ENCODE measurements at regions not wholly inside any gene's neighbourhood (a gene's known extent, or its start where the extent isn't known, plus 50 kb on each side); places are given as distances from the start of the nearest gene placed in this dataset.

DNA sequence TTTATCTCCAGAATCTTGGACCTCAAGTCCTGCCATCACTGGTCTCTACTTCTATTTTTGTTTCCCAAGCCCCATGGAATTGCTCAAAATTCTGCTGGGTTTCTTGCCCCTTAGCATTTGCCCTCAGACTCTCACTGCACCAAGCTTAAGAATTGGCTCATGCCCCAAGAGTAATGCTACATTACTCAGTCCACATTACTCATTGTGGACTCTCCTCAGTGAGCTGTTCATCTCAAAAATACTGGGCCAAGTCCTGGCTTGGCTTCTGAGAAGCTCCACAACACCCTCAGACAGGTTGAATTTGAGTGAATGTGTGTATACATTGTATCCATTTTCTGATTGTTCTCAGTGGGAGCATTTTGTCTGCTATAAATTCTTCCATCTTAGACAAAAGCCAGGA is 364.4 kb upstream of the ARHGEF26 start:
- Histone ChIP-seq H3K4me3 (no peak overlapping the region), H3K9me3 (ENCODE audit: low read depth) (no peaks in the 10 kb centered on the region), H3K27ac (no peak overlapping the region), H3K4me1 (ENCODE audit: low read depth) (no peaks in the 10 kb centered on the region), H3K36me3 (no peaks in the 10 kb centered on the region), H3K27me3 (no peaks in the 10 kb centered on the region)
- DNase-seq (ENCODE audit: low read depth in 1 of 2, low spot score in 1 of 2): peak in 1 of 2 donors; percentile 5
- TF ChIP-seq, protein P1, sequence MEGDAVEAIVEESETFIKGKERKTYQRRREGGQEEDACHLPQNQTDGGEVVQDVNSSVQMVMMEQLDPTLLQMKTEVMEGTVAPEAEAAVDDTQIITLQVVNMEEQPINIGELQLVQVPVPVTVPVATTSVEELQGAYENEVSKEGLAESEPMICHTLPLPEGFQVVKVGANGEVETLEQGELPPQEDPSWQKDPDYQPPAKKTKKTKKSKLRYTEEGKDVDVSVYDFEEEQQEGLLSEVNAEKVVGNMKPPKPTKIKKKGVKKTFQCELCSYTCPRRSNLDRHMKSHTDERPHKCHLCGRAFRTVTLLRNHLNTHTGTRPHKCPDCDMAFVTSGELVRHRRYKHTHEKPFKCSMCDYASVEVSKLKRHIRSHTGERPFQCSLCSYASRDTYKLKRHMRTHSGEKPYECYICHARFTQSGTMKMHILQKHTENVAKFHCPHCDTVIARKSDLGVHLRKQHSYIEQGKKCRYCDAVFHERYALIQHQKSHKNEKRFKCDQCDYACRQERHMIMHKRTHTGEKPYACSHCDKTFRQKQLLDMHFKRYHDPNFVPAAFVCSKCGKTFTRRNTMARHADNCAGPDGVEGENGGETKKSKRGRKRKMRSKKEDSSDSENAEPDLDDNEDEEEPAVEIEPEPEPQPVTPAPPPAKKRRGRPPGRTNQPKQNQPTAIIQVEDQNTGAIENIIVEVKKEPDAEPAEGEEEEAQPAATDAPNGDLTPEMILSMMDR (IDR thresholded peaks at IDR 0.05; ENCODE audit: low read depth, low read length): no peak

DNA sequence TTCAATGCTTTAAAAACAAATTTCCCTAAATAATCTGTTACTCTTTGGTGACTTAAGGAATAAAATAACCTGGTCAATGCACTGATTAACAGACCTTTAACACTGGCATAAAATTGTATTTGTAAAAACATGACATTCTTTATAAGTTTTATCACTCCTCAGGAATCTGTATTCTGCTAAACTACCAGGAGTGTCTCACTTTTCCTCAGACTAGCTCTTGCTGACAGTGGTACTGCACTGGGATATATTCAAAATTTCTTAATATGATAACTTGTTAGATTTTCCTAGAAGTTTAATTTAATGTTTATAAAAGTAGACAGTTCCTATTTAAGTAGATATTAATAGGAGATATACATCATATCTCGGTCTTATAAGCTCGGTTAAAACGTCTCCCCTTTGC is 363.4 kb upstream of the ARHGEF26 start:
- no peaks in the 10 kb centered on the region for H3K4me1 ChIP-seq (ENCODE audit: low read depth)
- TF ChIP-seq, protein P1 (IDR thresholded peaks at IDR 0.05; ENCODE audit: low read depth, low read length): no peak
- DNase-seq (ENCODE audit: low read depth in 1 of 2, low spot score in 1 of 2): no peak
- H3K4me3 ChIP-seq: no peak overlapping the region
- no peak overlapping the region for H3K27ac ChIP-seq
- no peaks in the 10 kb centered on the region for H3K36me3 ChIP-seq
- H3K9me3 ChIP-seq (ENCODE audit: low read depth): no peaks in the 10 kb centered on the region
- H3K27me3 ChIP-seq: no peaks in the 10 kb centered on the region

DNA sequence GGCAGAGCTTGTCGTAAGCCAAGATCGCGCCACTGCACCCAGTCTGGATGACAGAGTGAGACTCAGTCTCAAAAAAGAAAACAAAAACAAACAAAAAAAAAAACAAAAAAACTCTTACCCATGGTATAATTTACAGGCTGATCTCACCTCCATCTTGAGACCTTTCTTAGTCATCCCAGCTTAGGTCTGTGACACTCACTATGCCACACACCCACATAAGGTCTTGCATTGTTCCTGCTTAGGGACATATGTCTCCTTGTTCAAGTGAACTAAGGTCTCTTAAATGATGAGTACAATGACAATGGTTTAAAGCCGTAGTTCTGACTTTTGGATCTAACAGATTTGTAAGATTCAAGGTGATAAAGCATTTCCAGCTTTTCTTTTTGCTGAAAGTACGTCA is 360.2 kb upstream of the ARHGEF26 start:
- Histone ChIP-seq H3K36me3 (no peaks in the 10 kb centered on the region), H3K4me3 (no peak overlapping the region), H3K4me1 (ENCODE audit: low read depth) (no peaks in the 10 kb centered on the region), H3K9me3 (ENCODE audit: low read depth) (no peaks in the 10 kb centered on the region), H3K27ac (no peak overlapping the region), H3K27me3 (no peaks in the 10 kb centered on the region)
- no peak for DNase-seq (ENCODE audit: low read depth in 1 of 2, low spot score in 1 of 2)
- TF ChIP-seq, protein P1 (IDR thresholded peaks at IDR 0.05; ENCODE audit: low read depth, low read length): no peak

DNA sequence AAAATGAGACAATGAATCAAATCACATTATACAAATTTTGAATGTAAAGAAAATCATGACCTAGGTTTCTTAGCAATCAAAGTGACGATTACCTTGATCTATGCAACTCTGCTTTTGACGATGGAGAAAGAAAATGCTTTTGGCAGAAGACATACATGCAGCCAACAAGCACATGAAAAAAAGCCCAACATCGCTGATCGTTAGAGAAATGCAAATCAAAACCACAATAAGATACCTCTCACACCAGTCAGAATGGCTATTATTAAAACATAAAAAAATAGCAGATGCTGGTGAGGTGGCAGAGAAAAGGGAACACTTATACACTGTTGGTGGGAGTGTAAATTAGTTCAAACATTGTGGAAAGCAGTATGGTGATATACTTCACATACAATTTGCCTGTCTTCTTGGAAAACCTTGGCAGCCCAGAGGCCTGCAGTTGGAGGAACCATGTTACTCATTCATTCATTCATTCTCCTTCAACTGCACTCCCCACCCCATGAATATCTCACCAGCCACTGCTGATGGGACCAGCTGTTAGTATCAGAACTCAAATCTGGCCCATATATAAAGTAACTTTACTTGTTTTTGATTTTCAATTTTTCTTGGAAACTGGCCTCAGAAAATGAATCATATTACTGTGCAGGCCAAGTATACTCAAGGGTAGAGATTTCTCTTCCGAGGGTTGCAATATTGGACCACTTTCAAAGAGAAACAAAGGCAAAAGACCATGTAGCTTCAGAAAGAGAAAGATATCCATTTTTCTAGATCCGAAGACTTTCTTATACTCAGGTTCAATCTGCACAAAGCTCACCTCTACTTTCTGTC is 358.6 kb upstream of the ARHGEF26 start:
- no peaks in the 10 kb centered on the region for H3K36me3 ChIP-seq
- no peaks in the 10 kb centered on the region for H3K9me3 ChIP-seq (ENCODE audit: low read depth)
- H3K27ac ChIP-seq: no peak overlapping the region
- no peak overlapping the region for H3K4me3 ChIP-seq
- no peaks in the 10 kb centered on the region for H3K27me3 ChIP-seq
- DNase-seq (ENCODE audit: low read depth in 1 of 2, low spot score in 1 of 2): peak in 1 of 2 donors; percentile 18
- TF ChIP-seq, protein P1 (IDR thresholded peaks at IDR 0.05; ENCODE audit: low read depth, low read length): no peak
- no peaks in the 10 kb centered on the region for H3K4me1 ChIP-seq (ENCODE audit: low read depth)

DNA sequence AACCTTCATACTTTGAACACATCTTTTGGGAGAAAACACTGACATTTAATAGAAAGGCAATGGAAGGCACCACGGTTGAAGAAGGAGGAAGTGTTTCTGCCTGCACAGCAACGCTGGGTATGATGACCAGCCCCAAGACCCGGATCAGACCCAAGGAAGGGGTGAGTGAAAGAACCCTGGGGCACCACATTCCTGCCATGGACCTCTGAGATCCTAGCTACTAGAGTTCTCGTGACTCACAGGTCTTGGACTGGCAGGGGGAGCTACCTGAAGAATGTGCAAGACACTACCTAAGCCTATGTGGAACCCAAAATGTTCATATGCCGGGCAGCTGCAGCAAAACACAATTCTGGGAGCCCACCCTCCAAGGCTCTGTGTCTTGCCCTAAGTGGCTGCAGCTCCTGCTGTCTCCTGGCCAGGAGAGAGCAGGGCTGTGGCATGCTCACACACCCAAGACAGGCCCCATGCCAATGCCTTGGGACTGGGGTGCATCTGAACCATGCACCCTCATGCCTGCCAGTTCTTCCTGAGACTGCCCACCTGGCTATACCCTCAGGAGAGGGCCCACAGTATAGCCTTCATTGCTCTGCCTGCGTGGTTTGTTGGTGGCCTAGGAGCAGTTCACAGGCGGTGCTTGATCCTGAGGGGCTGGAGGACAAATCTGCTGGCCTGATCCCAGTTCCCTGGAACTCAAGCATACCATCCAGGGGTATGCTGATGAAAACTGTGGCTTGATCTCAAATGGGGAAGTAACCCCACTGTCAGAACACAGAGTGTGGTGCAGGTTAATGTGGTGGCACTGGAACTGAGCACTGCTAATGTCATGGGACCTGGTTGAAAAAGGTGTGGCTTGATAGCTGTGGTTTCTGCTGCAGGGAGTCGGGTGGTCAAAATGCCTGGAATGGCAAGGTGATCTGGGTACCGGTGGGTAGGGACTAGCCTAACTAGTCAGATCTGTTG is 353.3 kb upstream of the ARHGEF26 start:
- TF ChIP-seq, protein P1 (IDR thresholded peaks at IDR 0.05; ENCODE audit: low read depth, low read length): no peak
- no peak overlapping the region for H3K27ac ChIP-seq
- no peak overlapping the region for H3K4me3 ChIP-seq
- H3K9me3 ChIP-seq (ENCODE audit: low read depth): no peaks in the 10 kb centered on the region
- no peaks in the 10 kb centered on the region for H3K27me3 ChIP-seq
- H3K36me3 ChIP-seq: no peaks in the 10 kb centered on the region
- DNase-seq (ENCODE audit: low read depth in 1 of 2, low spot score in 1 of 2): no peak
- H3K4me1 ChIP-seq (ENCODE audit: low read depth): no peaks in the 10 kb centered on the region

Measured in cardiac muscle cell (in vitro differentiated cells and primary cell).